ENCODE measurements at regions not wholly inside any gene's neighbourhood (a gene's known extent, or its start where the extent isn't known, plus 50 kb on each side); places are given as distances from the start of the nearest gene placed in this dataset.

GRCh38 chr6:132961610-132962009 is 147.2 kb downstream of the RPS12 start:
- H3K27ac ChIP-seq, result no peak overlapping the region
- H3K4me2 ChIP-seq (ENCODE audit: low read length), result no peak overlapping the region
- H2AFZ ChIP-seq, result peak overlapping the region; percentile 8
- H3K79me2 ChIP-seq, result no peaks in the 10 kb centered on the region
- TF ChIP-seq CTCF (IDR thresholded peaks at IDR 0.05), result peak; percentile 14
- H3K9me3 ChIP-seq (ENCODE audit: control insufficient read depth, low read length), result no peaks in the 10 kb centered on the region
- no peaks in the 10 kb centered on the region for H3K4me1 ChIP-seq
- no peaks in the 10 kb centered on the region for H3K27me3 ChIP-seq (ENCODE audit: control insufficient read depth, insufficient read depth, low read length)
- H3K9ac ChIP-seq, result no peak overlapping the region
- no peak overlapping the region for H3K4me3 ChIP-seq (ENCODE audit: low read depth, low read length)
- H3K36me3 ChIP-seq (ENCODE audit: control insufficient read depth, insufficient read depth, low read length), result no peaks in the 10 kb centered on the region

- no peaks in the 10 kb centered on the region for H3K79me2 ChIP-seq
- no peaks in the 10 kb centered on the region for H3K36me3 ChIP-seq (ENCODE audit: control insufficient read depth, insufficient read depth, low read length)
- H3K27ac ChIP-seq, result no peak overlapping the region
- no peak overlapping the region for H3K4me2 ChIP-seq (ENCODE audit: low read length)
- H3K9ac ChIP-seq, result no peak overlapping the region
- H3K9me3 ChIP-seq (ENCODE audit: control insufficient read depth, low read length), result no peaks in the 10 kb centered on the region
- no peaks in the 10 kb centered on the region for H3K4me1 ChIP-seq
- peak; percentile 75 for TF ChIP-seq CTCF (IDR thresholded peaks at IDR 0.05)
- no peaks in the 10 kb centered on the region for H3K27me3 ChIP-seq (ENCODE audit: control insufficient read depth, insufficient read depth, low read length)
- no peak overlapping the region for H3K4me3 ChIP-seq (ENCODE audit: low read depth, low read length)
- no peak overlapping the region for H2AFZ ChIP-seq
These were observed 148.8 kb downstream of the RPS12 start for GRCh38 chr6:132962936-132963868.

GRCh38 chr6:132964101-132964867 is 149.9 kb downstream of the RPS12 start:
- Histone ChIP-seq H3K27ac (no peak overlapping the region), H3K9ac (no peak overlapping the region), H3K27me3 (ENCODE audit: control insufficient read depth, insufficient read depth, low read length) (no peaks in the 10 kb centered on the region), H3K4me2 (ENCODE audit: low read length) (no peak overlapping the region), H3K4me3 (ENCODE audit: low read depth, low read length) (no peak overlapping the region), H3K4me1 (no peaks in the 10 kb centered on the region), H3K36me3 (ENCODE audit: control insufficient read depth, insufficient read depth, low read length) (no peaks in the 10 kb centered on the region), H3K9me3 (ENCODE audit: control insufficient read depth, low read length) (no peaks in the 10 kb centered on the region), H2AFZ (no peak overlapping the region), H3K79me2 (no peaks in the 10 kb centered on the region)
- no peak for TF ChIP-seq CTCF (IDR thresholded peaks at IDR 0.05)

GRCh38 chr6:132964868-132965382 is 150.6 kb downstream of the RPS12 start:
- no peaks in the 10 kb centered on the region for H3K4me1 ChIP-seq
- no peak overlapping the region for H3K27ac ChIP-seq
- H3K4me2 ChIP-seq (ENCODE audit: low read length), result no peak overlapping the region
- H2AFZ ChIP-seq, result no peak overlapping the region
- no peaks in the 10 kb centered on the region for H3K79me2 ChIP-seq
- H3K4me3 ChIP-seq (ENCODE audit: low read depth, low read length), result no peak overlapping the region
- no peak for TF ChIP-seq CTCF (IDR thresholded peaks at IDR 0.05)
- no peaks in the 10 kb centered on the region for H3K27me3 ChIP-seq (ENCODE audit: control insufficient read depth, insufficient read depth, low read length)
- H3K9ac ChIP-seq, result no peak overlapping the region
- H3K36me3 ChIP-seq (ENCODE audit: control insufficient read depth, insufficient read depth, low read length), result no peaks in the 10 kb centered on the region
- H3K9me3 ChIP-seq (ENCODE audit: control insufficient read depth, low read length), result no peaks in the 10 kb centered on the region

Measured in parathyroid adenoma (tissue), 2 donors.